GM18502 (cell line): ENCODE measurements at regions not wholly inside any gene's neighbourhood (a gene's known extent, or its start where the extent isn't known, plus 50 kb on each side); places are given as distances from the start of the nearest gene placed in this dataset.
"Not testable (repeated sequence)": the region's sequence is repeated elsewhere in the genome, so short reads cannot be mapped to it uniquely, and the experiment has no call there.

ENCODE experiments used
- ATAC-seq: cut with Tn5 transposase; IDR thresholded peaks from one replicate; pipeline ENCODE4 v1.9.1; 2021; ENCODE audit warnings: mild to moderate bottlenecking; ENCODE audit not compliant: unreplicated experiment, poor library complexity

DNA sequence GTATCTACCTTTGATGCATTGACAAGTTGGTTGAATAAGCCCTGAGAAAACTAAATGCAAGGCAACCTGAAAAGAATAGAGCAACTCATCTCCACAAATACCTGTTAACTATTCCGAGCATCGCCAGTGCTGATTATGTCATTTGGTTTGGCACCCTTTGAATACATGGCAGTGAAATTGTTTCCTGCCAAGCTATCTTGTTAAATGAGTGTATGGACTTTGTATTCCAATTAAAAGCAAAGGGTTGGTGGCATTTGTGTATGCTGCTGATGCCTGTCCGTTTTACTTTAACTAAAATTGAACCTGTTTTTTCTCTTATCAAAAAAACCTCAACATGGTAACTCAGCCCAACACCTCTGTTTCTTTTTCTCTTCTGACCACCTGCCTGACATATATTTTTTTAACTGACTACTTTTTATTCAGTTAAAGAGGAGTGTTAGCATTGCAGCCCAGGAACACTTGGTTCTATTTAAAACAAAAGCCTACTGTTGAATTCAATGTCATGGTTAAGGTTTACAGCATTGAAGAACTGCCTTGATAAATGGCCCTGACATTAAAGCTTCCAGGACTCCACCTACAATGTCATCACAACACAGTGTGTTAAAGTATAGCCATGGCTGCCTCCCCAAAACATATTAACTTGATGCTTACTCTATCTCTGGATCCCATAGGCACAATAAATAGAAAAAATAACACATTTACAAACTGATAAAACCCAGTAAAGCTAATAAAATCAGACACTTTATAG, 838.3 kb upstream of the NOVA1 start:
- no peak for ATAC-seq

DNA sequence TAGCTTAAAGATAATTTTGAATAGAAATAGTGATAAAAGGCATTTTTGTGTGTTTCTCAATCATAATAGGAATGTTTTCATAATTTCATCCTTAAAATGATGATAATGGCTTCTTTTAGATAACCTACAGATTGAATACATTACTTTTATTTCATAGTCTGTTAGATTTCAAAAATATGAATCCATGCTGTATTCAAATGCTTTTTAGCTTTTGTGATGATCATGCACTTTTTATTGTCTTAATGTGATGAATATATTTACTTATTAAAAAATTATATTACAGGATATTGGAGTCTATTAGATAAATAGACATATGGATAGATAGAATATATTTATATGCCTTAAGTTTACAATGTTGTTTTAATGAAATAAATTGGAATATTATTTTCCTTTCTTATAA, 886.8 kb upstream of the NOVA1 start:
- no peak for ATAC-seq

DNA sequence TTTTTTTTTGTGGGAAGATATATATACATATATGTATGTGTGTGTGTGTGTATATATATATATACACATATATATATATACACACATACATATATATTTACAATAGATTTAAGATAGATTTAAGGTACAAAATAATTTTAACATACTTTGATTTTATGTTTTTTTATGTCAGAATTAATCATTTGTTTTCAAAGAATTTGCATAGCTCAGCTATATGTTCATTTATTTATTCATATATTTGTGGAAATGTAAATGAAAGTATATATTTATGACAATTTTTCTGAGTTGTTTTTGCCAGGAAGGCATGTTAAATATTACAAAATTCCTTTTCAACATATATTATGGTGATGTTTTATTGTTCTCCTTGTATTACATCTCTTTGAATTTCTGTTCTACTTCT, 887.4 kb upstream of the NOVA1 start:
- no peak for ATAC-seq

DNA sequence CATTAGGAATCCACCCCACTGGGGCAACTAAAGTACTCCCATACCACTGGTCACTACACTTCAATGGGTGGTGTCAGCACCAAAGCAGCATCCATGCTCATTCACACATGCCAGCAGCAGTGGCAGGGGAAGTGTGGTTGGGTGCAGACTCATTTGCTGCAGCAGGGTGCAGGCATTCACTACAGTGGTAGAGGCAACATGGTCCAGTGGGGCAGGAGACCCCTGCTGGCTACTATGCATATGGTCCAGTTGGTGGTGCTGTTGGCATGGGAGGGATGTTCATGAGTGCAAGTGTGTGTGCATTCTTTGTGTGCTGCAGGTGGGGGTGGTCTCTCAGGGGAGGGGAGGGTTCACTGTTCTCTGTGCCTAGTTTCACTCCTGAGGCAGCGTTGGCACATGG, 908.4 kb upstream of the NOVA1 start:
- ATAC-seq = no peak

DNA sequence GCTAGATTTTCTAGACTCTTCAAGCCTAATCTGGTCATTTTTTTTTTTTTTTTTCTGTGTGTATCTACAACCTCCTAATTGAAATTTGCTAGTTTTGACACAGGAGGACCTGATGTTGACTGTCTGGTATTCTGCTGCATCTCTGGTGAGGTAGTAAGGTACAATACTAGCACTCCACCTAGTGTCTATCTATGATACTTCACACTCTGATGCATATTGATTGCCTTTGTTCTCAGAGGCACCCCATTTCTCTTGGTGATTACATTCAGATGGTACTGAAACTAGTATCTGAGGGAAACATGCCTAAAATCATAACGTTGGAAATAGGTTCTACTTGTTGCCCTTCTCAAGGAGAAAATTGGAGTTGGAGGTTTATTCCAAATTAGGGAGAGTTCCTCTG, 930.5 kb upstream of the NOVA1 start:
- peak; percentile 53 for ATAC-seq

DNA sequence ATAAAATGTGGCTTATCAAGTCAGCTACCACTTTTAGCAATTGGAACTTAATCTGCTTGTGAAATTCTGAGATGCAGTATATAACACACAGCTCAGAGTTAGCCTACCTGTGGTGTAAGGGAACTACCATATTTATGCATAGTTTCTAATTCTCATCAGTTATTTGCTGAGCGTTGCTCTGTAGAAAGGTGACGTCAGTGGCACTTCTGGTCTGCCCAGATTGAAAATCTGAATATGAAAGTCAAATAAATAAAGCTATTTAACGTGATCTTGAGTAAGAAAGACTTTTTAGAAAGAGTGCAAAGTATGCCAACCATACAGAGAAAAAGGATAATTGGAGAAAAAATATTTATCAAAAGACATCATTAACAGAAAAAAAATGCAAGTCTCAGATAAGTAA, 938.9 kb upstream of the NOVA1 start:
- ATAC-seq = no peak

DNA sequence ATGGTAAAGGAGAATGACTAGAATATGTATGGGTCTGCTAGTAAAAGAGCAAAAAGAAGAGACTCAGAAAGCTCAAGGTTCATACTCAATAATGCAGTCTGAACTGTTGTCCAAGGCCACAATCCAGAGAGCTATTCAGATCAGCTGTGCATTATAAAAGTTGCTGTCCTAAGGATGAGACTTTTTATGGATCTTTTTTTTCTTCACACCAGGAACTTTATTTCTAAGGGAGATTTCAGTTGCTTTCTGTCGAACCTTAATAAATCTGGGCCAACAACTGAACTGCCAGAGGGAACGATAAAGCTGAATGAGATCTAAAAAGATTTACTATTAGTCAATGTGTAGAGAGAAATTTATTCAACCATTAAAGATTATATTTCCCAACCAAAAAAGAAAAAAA, 948.3 kb upstream of the NOVA1 start:
- no peak for ATAC-seq

DNA sequence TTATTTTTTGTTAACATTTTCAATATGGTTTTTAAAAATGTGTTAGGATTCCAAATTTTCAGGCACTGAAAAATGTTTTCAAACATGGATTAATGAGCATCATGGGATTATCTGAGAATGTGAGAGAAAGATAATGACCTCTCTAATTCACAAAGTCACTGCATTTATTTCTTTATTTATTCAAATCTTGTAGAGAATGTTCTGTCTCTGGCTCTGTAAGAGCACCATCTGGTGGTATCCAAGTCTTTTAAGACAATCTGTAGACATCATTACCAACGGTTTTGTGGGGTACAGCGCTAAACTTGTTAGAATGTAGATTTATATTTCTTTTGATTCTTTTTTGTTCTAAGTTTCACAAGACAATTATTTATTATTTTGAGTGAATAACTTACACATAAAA, 956.0 kb upstream of the NOVA1 start:
- no peak for ATAC-seq

DNA sequence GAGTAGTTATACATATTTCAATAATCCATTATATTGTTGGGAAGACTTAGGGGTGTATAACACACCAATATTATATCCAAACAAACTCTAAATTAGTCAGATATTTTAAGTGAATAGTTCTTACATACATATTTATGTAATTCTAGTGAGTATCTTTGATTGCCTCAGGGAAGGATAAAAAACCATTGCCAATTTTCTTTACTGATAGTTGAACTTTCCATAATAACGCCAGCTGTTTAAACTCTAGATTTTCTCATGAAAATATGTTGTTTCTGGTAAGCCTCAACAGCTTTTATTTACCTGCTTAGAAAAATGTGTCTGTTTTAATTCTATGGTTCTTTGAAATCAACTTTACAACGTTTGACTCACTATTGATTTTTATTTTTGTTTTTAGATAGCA, 959.6 kb upstream of the NOVA1 start:
- ATAC-seq = no peak

DNA sequence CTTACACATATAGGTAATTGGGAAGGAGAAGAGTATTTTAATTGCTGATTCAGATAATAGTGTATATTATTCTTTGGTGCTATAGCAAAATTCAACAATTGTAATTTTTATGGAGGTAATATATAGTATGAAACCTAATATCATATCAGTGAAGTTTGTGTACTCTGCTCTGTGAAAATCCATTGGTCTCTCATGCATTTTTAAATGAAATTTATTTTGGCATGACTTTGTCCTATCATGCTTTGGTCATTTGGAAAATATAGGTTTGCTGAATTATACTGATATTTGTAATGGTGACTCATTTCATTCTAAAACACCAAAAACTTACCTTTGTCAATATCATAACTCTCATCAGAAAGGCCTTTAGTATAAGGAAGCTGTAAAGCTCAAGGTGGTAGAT, 962.0 kb upstream of the NOVA1 start:
- ATAC-seq = no peak

DNA sequence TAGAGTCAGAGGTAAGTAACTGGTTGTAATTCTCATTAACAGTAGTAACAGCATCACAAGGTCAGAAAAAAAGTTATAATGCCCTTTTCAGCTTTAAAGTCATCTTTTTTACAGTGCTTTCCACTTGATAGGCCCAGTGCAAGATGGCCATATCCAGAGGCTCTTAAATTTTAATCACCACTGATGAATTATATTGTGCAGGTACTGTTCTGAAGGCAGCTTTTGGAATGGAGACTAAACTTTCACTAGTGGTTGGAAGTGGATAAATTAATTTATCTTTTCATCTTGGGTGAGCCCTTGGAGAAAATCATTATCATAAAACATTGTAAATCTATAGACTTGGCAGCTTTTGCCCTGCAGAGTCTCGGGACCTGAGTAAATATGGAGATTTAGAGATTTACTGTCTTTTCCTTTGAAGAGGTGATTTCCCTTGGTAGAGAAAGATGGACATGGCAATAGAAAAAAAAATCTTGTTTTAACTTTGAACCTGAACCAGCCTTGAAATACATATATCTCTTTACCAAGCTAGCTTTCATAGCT, 969.1 kb upstream of the NOVA1 start:
- no peak for ATAC-seq

DNA sequence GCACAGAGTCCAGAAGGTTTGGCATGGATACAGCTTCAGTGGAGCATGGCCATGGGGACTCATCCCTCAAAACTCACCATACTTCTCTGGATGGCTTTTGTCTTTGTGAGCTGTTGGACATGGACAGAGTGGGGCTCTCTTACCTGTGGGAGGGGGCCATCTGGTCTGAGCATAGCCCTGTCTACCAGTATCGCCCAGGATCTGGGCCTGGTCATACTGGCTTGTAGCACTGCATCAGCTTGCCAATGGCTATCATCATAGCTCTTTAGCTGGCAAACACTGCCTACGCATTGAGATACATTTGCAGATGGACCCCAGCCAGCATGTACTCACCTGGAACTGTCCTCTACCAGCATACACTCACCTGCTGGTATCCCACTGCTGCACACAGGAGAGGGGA, 975.2 kb upstream of the NOVA1 start:
- no peak for ATAC-seq

DNA sequence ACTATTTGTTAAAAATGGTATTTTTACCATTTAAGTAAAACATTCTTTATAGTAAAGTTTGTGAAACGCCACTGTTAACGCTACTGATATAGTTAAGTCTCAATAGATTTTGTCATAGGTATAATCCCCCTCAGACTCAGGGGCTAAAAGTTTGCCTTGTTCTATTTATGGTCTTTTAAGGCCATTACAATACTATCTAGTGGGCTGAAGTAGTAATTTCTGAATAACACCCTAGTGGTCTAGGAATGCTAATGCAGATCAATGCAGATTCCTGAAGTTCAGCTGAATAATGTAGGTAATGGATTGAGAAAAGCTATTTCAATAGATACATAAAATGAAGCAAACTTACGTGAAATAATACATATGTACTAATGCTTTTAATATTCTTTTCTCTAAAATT, 989.3 kb upstream of the NOVA1 start:
- ATAC-seq = no peak

DNA sequence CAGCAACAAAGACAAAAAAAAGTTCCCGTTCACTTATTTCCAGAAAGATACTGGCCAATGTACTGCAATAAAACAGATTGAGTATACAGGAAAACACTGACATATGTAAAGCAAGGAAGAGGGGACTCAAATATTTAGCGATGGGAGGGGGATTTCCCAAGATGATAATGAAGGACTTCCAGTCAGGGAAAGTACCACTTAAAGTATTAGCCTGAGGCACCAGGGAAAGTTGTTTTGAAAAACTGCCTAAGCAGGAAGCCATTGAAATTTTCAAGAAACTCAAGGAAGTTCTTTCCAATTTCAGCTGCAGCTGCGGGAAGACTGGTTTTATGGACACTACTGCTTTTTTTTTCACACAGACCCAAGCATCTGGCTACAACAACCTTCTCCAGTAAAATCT, 1007.4 kb upstream of the NOVA1 start:
- no peak for ATAC-seq

DNA sequence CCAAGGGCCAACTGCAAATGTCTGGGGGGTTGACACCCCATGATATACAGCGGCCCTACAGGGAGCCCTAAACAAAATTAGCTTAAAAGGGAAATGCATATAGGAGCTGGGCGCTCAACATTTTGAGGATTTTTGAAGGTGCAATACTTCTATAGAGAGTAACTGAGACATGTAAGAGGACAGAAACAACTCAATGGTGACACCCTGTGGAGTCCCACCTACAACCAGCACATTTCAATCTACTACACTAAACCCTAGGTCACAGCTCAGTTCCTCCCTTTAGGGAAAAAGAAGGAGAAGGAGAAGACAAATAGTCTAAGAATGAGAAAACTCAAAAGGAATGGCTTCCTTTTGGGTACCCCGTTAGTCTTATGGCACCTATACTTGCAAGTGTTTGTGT, 1010.5 kb upstream of the NOVA1 start:
- no peak for ATAC-seq

DNA sequence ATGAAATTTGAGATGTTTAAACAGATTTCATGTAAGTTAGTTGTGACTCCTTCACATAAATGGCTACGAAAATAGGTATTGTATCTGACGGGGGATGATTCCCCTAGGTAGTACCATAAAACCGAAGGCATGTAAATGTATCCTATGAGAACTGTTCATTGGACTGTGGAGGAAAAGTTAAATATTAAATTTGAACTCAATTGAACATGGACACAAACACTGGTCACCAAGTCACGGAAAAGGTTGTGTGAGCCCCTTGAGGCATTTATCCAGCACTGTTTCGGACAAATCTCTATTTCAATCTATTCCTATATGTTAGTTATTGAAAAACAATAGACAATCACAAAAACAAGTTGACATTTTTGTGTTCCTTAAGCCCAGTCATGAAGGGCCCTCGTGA, 1014.3 kb upstream of the NOVA1 start:
- ATAC-seq = no peak

DNA sequence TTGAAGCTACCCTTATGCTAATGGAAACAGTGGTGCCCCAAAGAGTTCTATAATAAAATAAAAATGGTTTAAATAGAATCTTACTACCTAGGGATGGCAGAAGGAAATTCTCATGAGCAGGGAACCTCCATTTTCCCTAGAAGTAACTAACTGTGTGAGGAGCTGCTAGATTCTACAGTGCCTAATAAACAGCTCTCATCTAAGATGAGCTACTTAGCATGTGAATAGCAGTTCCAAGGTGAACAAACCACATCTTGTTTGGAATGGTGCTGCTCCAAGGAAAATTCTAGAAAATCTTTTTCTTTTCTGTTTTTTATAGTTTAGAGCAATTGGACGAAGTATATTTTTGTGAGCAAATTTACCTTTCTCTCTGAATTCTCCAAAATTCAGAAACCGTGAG, 1015.3 kb upstream of the NOVA1 start:
- no peak for ATAC-seq

DNA sequence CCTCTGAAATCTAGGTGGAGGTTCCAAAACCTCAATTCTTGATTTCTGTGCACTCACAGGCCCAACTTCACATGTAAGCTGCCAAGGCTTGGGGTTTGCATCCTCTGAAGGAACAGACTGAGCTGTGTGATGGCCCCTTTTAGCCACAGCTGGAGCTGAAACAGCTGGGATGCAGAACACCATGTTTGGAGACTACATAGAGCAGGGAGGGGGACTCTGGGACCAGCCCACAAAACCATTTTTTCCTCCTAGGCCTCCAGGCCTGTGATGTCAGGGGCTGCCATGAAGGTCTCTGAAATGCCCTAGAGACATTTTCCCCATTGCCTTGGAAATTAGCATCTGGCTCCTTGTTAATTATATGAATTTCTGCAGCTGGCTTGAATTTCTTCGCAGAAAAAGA, 1025.9 kb upstream of the NOVA1 start:
- ATAC-seq = no peak

DNA sequence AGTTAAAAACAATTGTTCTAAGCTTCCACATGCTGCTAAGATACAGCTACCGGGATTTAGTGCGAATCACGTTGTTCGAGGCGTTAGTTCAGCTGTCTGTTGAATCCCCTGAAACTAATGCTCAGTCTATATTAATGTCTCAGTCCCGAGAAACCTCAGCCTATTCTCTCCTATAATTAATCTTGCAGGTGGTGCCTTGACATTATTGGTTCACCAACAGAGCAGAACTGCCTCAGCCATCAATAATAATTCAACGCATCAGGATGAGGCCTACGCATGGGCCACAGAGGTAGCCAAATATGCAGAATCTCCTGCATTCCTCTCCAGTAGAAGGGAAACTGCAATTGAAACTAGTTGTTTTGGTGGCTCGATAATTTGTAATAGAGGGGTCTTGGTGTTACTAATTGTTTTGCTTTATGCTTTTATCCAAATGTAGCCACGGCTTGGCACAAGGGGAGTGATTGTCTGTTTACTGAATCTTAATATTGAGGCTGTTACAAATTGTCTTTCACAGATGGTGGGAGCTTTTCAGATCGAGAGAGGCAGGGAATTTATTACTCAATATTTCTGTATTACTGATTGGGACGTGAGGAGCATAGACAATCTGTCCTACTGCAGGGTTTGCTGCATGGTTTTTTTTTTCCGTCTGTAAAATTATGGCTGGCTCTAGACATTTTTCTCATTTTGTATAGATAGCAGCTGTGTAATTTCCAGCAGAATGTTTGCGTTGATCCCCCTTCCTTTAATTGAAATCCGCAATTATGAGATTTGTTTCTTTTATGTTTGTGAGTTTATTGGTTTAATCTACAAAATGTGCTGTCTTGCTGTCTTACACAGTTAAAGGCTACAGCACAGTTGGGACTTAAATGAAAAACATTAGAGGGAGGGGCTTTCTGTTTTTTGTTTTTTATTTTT, 1036.5 kb upstream of the NOVA1 start:
- ATAC-seq = no peak

DNA sequence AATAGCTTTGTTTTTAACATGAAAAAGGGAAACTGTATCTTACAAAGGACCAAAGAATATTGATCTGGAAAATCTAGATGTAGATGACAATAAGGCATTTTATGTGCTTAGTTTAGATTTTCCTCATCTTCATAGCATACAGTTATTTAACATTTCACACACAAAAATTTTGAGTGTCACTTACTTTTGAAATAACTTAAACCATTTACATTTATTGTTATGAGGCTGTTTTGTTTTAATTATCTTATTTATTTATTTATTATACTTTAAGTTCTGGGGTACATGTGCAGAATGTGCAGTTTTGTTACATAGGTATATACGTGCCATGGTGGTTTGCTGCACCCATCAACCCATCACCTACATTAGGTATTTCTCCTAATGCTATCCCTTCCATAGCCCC, 1042.9 kb upstream of the NOVA1 start:
- ATAC-seq = not testable (repeated sequence)

DNA sequence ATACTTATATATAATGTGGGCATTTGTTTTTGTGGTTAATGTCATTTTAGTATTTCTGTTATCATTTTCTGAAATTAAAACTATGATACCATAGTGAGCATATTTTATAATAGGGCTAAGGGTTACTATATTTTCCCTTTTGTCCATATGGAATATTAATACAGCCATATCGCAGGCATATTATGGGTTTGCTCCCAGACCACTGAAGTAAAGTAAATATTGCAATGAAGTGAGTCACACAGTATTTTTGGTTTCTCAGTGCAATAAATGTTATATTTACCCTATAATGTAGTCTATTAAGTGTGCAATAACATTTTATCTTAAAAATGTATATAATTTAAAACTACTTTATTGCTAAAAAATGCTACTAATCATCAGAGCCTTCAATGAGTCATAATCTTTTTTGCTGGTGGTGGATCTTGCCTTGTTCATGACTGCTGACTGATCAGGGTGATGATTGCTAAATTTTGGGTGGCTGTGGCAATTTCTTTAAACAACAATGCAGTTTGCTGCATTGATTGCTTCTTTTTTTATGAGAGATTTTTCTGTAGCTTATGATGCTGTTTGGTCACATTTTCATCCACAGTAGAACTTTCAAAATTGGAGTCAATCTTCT, 1044.5 kb upstream of the NOVA1 start:
- no peak for ATAC-seq
